ENCODE measurements at regions not wholly inside any gene's neighbourhood (a gene's known extent, or its start where the extent isn't known, plus 50 kb on each side); places are given as distances from the start of the nearest gene placed in this dataset.

GRCh38 chr2:182503886-182504285, 77.0 kb upstream of the PDE1A start:
- TF ChIP-seq POLR2AphosphoS5 (IDR thresholded peaks at IDR 0.05; ENCODE audit: low read depth, low read length), result no peak
- no peak for TF ChIP-seq POLR2A (IDR thresholded peaks at IDR 0.05; ENCODE audit: low read depth, low read length)
- TF ChIP-seq TAF1 (IDR thresholded peaks at IDR 0.05; ENCODE audit: borderline replicate concordance, low read depth, low read length), result no peak

Data from GM12892 (cell line).